Naive thymus-derived CD8-positive, alpha-beta T cell (primary cell): ENCODE measurements at regions not wholly inside any gene's neighbourhood (a gene's known extent, or its start where the extent isn't known, plus 50 kb on each side); places are given as distances from the start of the nearest gene placed in this dataset.

Experiments used
- ATAC-seq, 2 donors: fragments of 150-1000 bp; cut with Tn5 transposase in 1 of 2; sonication (Bioruptor Pico), chemical (Tn5 transposase) in 1 of 2; 1 replicate in 1 of 2; 2 replicates in 1 of 2; pipeline ENCODE4 v1.10.0; 2021; ENCODE audit warnings: mild to moderate bottlenecking in 2 of 2, moderate library complexity in 2 of 2
- POLR2A ChIA-PET: fragments of 350-600 bp; sonication (Branson Sonifier 250); formaldehyde crosslinking; loops from one replicate; lab custom pipeline; 2021; ENCODE audit warnings: antibody characterized with exemption; lab: Charles Lee
- DNase-seq, 10 donors: peaks; one replicate each; pipeline versions ENCODE4 v3.0.0 to v3.0.0-alpha.2; 2020 to 2022
- H3K27ac Mint-ChIP-seq, 10 donors: one replicate each; pipeline ENCODE4 v1.8.0; 2020 to 2022; ENCODE audit warnings: mild to moderate bottlenecking in 10 of 10, mixed read lengths in 10 of 10, moderate library complexity in 4 of 10, inconsistent platforms in 1 of 10
- H3K27me3 Mint-ChIP-seq, 5 donors: one replicate each; pipeline ENCODE4 v1.8.0; 2021 to 2022; ENCODE audit warnings: mixed read lengths in 5 of 5
- H3K36me3 Mint-ChIP-seq, 3 donors: one replicate each; pipeline ENCODE4 v1.8.0; 2020 to 2022; ENCODE audit warnings: mixed read lengths in 3 of 3, mild to moderate bottlenecking in 2 of 3, inconsistent platforms in 1 of 3
- H3K4me1 Mint-ChIP-seq, 4 donors: one replicate each; pipeline ENCODE4 v1.8.0; 2021 to 2022; ENCODE audit warnings: mixed read lengths in 4 of 4
- H3K4me3 Mint-ChIP-seq, 10 donors: one replicate each; pipeline ENCODE4 v1.8.0; 2020 to 2022; ENCODE audit warnings: mild to moderate bottlenecking in 10 of 10, mixed read lengths in 10 of 10, moderate library complexity in 6 of 10, inconsistent platforms in 1 of 10
- H3K9me3 Mint-ChIP-seq, 9 donors: one replicate each; pipeline ENCODE4 v1.8.0; 2020 to 2022; ENCODE audit warnings: mixed read lengths in 9 of 9, mild to moderate bottlenecking in 3 of 9, inconsistent platforms in 1 of 9, moderate library complexity in 1 of 9

DNA sequence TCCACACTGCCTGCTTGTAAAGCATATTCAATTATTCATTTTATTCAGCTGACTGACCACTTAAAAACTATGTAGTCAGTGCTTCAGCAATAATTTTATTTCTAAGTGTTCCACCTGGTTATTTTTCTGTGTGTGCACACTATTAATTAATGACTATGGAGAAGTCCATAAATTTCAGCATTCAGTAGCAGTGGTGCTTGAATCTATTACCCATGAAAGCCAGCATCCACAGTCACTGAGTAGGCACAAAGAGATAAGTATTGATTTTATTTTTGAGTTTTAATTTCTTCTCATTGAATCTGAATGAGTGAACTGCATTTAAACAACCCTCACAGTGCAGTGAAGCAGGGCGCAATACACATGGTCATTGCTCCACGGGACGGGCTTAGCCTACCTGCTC lies 643.1 kb downstream of the GALC start:
- H3K4me1 Mint-ChIP-seq = no peaks in the 10 kb centered on the region
- no peak for DNase-seq
- no peak for ATAC-seq
- H3K9me3 Mint-ChIP-seq = peaks cover 0 to 21% (median 8%) of the 10 kb centered on the region in 9 donors
- no peaks in the 10 kb centered on the region for H3K27me3 Mint-ChIP-seq
- POLR2A ChIA-PET = no interaction called here
- no peaks in the 10 kb centered on the region for H3K36me3 Mint-ChIP-seq
- H3K27ac Mint-ChIP-seq = no peak overlapping the region
- no peak overlapping the region for H3K4me3 Mint-ChIP-seq

DNA sequence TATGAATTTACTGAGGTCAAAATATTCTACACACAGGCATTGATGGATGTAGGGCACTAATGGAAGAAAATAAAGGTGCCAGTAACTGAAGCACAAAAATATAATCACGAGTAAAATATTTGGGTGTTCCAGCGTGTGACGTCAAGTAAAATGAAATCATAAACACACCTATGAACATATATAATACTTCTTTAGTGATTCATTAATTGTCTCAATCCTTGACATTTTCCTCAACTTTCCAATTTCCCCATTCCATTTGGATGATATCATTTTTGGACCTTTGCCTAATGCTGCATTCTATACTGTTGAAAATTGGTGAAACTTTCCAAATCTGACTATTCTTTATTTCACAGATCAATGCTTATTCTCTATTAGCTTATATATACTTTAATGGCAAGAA lies 649.3 kb downstream of the GALC start:
- Mint-ChIP-seq H3K4me3 (no peak overlapping the region), H3K36me3 (no peaks in the 10 kb centered on the region), H3K27me3 (no peaks in the 10 kb centered on the region), H3K9me3 (peaks cover 0 to 27% (median 5%) of the 10 kb centered on the region in 9 donors), H3K27ac (no peak overlapping the region), H3K4me1 (no peaks in the 10 kb centered on the region)
- no peak for ATAC-seq
- POLR2A ChIA-PET = no interaction called here
- DNase-seq = no peak

DNA sequence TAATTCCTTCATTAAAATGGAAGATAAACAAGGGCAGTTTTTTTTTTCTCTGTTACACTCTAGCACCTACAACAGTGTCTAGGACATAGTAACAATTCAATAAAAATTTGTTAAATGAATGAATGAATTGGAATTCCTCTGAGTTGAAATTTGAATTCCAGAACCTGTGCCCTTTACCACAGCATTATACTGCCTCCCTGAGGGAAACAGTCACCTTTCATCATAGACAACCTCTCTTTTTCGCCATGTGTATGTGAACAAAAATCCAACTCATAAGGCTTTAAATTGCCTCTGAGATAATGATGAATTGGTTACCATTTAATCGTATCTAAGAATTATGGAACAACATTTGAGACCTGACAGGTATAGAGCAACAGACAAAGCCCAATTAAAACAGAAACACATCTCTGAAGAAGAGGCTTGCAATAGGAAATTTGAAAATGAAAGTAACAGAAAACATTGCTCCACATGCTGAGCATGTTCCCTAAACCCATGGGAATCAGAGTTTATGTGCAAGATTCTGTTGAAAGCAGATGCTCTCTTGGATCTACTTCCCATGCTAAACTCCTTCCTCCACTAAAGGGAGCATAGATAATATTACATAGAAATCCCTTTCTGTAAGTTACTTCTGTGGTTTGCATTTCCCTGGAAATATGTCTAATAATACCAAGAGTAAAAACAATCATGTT lies 657.8 kb downstream of the GALC start:
- H3K27ac Mint-ChIP-seq = no peak overlapping the region
- H3K36me3 Mint-ChIP-seq = no peaks in the 10 kb centered on the region
- H3K27me3 Mint-ChIP-seq = no peaks in the 10 kb centered on the region
- DNase-seq = no peak
- H3K9me3 Mint-ChIP-seq = peaks cover 0 to 19% (median 3%) of the 10 kb centered on the region in 9 donors
- no peak for ATAC-seq
- POLR2A ChIA-PET = no interaction called here
- H3K4me1 Mint-ChIP-seq = no peaks in the 10 kb centered on the region
- no peak overlapping the region for H3K4me3 Mint-ChIP-seq

DNA sequence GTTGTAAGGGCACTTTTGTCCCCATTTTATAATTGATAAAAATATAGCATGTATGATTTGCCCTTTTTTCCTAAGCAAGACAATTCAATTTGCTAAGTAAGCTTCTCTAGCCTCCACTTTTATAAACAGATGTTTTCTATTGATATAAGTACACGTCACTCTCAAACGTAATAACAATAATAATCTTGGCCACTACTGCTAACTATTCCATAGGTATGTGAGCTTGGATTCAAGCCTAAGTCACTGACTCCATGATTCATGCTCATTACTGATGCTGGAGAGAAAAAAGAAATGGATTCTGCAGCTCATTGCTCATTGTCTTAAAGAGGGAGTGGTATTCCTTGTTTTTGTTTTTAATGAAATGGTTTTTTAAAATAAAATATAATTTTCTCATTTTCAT lies 661.0 kb downstream of the GALC start:
- Mint-ChIP-seq H3K27me3 (no peaks in the 10 kb centered on the region), H3K4me3 (no peak overlapping the region), H3K4me1 (no peaks in the 10 kb centered on the region), H3K36me3 (no peaks in the 10 kb centered on the region), H3K9me3 (peaks cover 0 to 19% (median 0%) of the 10 kb centered on the region in 9 donors), H3K27ac (no peak overlapping the region)
- no peak for DNase-seq
- ATAC-seq = no peak
- POLR2A ChIA-PET = no interaction called here

DNA sequence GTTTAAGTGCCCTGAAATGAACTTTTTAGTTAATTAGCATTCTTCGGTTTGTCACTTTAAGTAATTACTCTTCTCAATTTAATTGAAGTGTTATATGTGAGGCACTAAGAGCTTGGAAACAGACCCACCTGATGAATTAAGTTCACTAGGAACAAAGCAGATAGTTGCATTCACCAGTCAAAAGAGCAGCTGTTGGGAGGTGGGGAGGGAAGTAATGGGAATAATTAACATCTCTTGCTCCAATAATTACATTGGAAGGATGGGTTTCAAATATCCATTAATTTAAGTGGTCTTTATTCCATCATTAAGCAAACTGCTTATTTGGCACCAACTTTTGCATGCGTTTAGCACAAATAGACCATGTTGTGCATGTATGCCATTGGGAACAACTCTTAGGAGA lies 667.2 kb downstream of the GALC start:
- H3K4me3 Mint-ChIP-seq = no peak overlapping the region
- ATAC-seq (no peak), DNase-seq (no peak)
- H3K27ac Mint-ChIP-seq = no peak overlapping the region
- H3K27me3 Mint-ChIP-seq = no peaks in the 10 kb centered on the region
- POLR2A ChIA-PET = no interaction called here
- H3K4me1 Mint-ChIP-seq = no peaks in the 10 kb centered on the region
- H3K9me3 Mint-ChIP-seq = peaks cover 0 to 19% (median 6%) of the 10 kb centered on the region in 9 donors
- no peaks in the 10 kb centered on the region for H3K36me3 Mint-ChIP-seq

DNA sequence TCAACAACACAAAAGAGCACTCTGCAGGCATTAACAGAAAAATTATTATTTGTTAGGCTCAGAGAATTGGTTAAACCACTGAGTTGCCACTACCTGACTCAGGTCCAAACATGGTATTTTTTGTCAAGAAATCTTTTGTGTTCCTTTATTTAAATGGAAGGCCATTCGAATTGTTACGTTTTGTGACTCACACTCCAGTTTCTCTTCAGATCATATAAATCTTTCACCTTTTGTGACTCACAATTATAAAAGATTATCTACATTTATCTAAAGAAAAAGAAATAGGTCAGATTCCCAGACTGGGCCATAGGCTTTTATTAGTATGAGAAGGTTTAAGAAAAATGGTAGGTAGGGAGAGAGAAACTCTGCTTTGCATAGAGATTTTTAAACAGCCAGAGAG lies 669.8 kb downstream of the GALC start:
- ATAC-seq (no peak), DNase-seq (no peak)
- H3K9me3 Mint-ChIP-seq = peaks cover 0 to 26% (median 6%) of the 10 kb centered on the region in 9 donors
- no peaks in the 10 kb centered on the region for H3K36me3 Mint-ChIP-seq
- POLR2A ChIA-PET = no interaction called here
- H3K4me3 Mint-ChIP-seq = no peak overlapping the region
- H3K4me1 Mint-ChIP-seq = no peaks in the 10 kb centered on the region
- H3K27ac Mint-ChIP-seq = no peak overlapping the region
- no peaks in the 10 kb centered on the region for H3K27me3 Mint-ChIP-seq

DNA sequence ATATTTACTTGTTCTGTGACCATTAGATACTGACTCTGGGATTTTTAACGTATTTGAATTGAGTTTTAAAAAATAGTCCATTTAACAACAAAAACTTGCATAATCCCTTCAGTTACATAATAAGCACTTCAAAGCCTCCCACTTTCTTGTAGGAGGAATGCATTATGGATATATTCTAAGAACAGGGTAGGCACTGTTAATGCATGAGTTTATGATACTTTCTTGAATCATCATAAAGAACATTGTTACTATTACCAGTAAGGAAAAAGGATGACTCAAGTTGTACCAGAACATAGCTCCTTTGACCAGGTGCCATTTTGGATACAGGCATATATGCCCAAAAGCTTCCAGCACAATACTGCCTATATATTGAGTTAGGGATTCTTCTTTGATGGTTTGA lies 671.4 kb downstream of the GALC start:
- no peaks in the 10 kb centered on the region for H3K4me1 Mint-ChIP-seq
- H3K9me3 Mint-ChIP-seq = peaks cover 0 to 24% (median 13%) of the 10 kb centered on the region in 9 donors
- POLR2A ChIA-PET = no interaction called here

DNA sequence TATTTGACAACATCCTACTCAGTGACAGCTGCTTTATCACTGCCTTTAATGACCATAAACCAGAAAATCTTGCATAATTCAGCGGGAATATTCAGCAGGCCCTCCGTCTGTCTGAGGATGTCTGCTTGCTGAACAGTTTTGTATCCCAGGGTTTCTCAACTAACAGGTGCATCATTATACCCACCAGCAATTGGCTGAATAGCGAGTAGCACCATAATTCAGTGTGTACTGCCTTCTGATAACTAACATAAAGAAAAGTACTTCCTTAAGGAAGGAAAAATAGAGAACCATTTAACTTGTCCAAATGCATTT lies 680.1 kb downstream of the GALC start:
- H3K4me3 Mint-ChIP-seq = no peak overlapping the region
- H3K27me3 Mint-ChIP-seq = no peaks in the 10 kb centered on the region
- POLR2A ChIA-PET = no interaction called here
- H3K4me1 Mint-ChIP-seq = no peaks in the 10 kb centered on the region
- DNase-seq (no peak), ATAC-seq (no peak)
- peaks cover 0 to 40% (median 9%) of the 10 kb centered on the region in 9 donors for H3K9me3 Mint-ChIP-seq
- H3K36me3 Mint-ChIP-seq = no peaks in the 10 kb centered on the region
- no peak overlapping the region for H3K27ac Mint-ChIP-seq

More for the DNA sequence above, 671.4 kb downstream of the GALC start:
- no peak for ATAC-seq
- no peak overlapping the region for H3K4me3 Mint-ChIP-seq
- no peak overlapping the region for H3K27ac Mint-ChIP-seq
- H3K36me3 Mint-ChIP-seq = no peaks in the 10 kb centered on the region
- no peaks in the 10 kb centered on the region for H3K27me3 Mint-ChIP-seq
- no peak for DNase-seq

DNA sequence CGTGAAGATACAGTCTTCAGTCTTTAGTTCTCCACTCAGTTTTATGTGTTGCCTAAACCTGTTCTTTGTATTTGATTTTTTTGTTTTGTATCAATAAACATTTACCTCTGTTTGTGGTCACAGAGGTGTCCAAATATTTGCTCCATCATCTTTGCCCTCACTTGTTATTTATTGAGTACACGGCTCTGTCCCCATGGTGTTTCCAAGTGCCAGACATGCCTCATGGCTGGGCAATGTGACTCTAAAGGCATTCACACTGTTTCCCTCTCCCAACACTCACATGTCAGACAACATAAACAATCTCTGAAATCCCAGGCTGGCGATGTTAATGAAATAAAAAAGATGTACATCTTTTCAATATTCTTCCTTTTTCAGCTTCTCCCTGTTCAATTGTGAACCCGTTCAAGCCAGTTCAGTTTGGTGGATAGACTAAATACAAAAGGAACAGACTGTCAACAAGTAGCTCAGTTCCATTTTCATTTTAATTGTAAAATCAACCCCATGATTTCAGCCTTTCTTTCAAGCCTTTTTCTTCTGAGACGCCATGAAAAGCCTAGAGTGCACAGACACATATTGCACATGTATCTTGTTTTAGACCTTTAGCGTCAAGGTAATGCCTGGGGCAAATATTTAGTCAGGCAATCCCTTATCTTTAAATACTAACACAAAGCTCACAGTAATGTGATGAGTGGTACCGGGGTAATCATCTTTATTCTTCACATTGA lies 680.7 kb downstream of the GALC start:
- H3K9me3 Mint-ChIP-seq = peaks cover 0 to 40% (median 7%) of the 10 kb centered on the region in 9 donors
- ATAC-seq (no peak), DNase-seq (no peak)
- H3K36me3 Mint-ChIP-seq = no peaks in the 10 kb centered on the region
- H3K4me1 Mint-ChIP-seq = no peaks in the 10 kb centered on the region
- no peaks in the 10 kb centered on the region for H3K27me3 Mint-ChIP-seq
- H3K27ac Mint-ChIP-seq = no peak overlapping the region
- H3K4me3 Mint-ChIP-seq = no peak overlapping the region
- POLR2A ChIA-PET = no interaction called here

DNA sequence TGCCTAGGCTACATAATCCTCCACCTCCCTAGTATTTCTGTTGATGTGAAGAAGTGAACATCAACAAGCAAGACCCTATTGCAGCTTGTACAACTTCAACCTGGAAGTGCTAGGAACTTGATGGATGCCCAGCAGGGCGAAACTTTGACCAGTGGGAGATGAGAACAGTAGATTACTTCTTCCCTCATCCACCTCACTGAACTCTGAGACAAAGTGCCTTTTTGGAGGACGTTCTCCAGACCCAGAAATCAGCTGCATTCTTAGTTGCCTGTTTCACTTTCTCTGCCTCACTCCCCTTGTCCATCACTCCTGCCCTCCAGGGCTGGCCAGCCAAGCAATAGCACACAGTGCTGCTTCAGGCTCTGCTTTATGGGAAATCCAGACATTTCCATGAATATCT lies 683.4 kb downstream of the GALC start:
- DNase-seq (no peak), ATAC-seq (no peak)
- Mint-ChIP-seq H3K4me3 (no peak overlapping the region), H3K36me3 (no peaks in the 10 kb centered on the region), H3K9me3 (peaks cover 2 to 40% (median 5%) of the 10 kb centered on the region in 9 donors), H3K27me3 (no peaks in the 10 kb centered on the region), H3K27ac (no peak overlapping the region), H3K4me1 (no peaks in the 10 kb centered on the region)
- POLR2A ChIA-PET = no interaction called here

DNA sequence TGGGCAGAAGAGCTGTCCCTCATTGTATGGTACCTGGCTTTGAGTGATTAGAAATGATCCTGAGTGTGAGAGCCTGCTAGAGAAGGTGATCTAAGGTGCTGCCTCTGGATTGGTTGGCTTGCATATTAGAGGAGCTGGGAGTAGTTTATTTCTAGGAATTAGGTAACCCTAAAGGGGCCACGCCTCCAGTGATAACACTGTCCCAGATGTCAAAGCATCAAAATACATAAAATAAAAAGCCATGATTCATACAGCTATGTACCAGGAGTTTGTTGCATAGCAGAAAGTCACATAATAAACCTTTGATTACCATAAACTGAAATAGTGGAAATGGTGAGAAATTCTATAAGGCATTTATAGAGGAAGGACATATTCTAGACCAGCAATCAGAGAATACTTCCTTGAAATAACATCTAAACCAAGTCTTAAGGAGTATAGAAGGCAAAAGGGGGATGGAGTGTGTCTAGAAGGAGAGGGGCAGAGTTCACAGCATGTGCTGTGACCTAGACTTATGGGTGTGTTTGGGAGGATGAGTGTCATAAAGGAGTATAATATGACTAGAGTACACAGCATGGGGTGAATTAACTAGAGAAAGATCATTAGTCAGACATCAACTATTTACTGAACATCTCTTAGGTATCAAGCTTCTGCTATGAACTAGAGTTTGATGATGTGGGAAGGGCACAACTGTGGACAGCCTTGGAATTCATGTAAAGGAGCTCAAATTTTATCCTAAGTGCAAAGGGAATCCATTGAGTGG lies 686.4 kb downstream of the GALC start:
- H3K4me3 Mint-ChIP-seq = no peak overlapping the region
- H3K36me3 Mint-ChIP-seq = no peaks in the 10 kb centered on the region
- ATAC-seq (no peak), DNase-seq (no peak)
- peaks cover under 1 to 27% (median 6%) of the 10 kb centered on the region in 9 donors for H3K9me3 Mint-ChIP-seq
- no peaks in the 10 kb centered on the region for H3K4me1 Mint-ChIP-seq
- H3K27ac Mint-ChIP-seq = no peak overlapping the region
- peaks cover 0 to under 1% (median 0%) of the 10 kb centered on the region in 5 donors for H3K27me3 Mint-ChIP-seq
- POLR2A ChIA-PET = no interaction called here

DNA sequence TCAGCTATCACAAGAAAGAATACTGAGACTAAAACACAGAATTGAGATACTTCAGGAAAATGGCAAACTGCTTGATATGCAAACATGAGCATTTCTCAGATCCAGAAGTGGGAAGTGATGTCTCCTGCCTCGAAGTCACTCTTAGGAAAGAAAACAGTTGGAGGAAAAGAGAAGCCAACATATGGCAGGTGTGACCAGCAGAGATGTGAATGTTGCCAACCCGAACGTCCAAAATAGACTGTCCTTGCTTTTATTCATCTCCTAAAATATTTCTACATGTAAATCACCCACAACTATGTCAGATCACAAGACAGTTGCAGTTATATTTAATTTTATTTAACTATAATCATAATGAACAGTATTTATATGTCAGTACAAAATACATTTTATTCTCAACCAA lies 687.6 kb downstream of the GALC start:
- H3K9me3 Mint-ChIP-seq = peaks cover 1 to 33% (median 5%) of the 10 kb centered on the region in 9 donors
- ATAC-seq (no peak), DNase-seq (no peak)
- no peaks in the 10 kb centered on the region for H3K4me1 Mint-ChIP-seq
- H3K27ac Mint-ChIP-seq = no peak overlapping the region
- H3K27me3 Mint-ChIP-seq = peaks cover 0 to 1% (median 0%) of the 10 kb centered on the region in 5 donors
- POLR2A ChIA-PET = no interaction called here
- H3K4me3 Mint-ChIP-seq = no peak overlapping the region
- no peaks in the 10 kb centered on the region for H3K36me3 Mint-ChIP-seq

DNA sequence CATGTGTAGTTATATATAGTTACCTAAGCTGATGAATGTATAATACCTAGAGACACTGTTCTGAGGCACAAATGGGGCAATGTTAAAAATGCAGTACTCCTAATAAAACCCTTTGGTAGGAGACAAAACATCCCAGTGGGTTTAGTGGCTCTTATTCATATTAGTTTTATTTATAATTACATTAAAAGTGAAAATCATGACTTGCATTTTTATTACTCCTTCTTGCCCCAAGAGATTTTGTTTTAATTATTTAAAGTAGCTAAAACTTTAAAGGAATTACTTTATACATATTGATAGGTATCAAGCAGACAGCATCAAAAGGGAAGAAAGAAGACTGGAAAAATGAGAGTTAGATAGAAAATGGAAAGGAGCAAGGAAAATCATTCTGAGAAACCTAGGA lies 688.6 kb downstream of the GALC start:
- no peak overlapping the region for H3K4me3 Mint-ChIP-seq
- DNase-seq = no peak
- H3K9me3 Mint-ChIP-seq = peaks cover 1 to 28% (median 5%) of the 10 kb centered on the region in 9 donors
- H3K27ac Mint-ChIP-seq = no peak overlapping the region
- ATAC-seq = no peak
- no peaks in the 10 kb centered on the region for H3K4me1 Mint-ChIP-seq
- H3K27me3 Mint-ChIP-seq = peaks cover 0 to 1% (median 0%) of the 10 kb centered on the region in 5 donors
- no peaks in the 10 kb centered on the region for H3K36me3 Mint-ChIP-seq
- POLR2A ChIA-PET = no interaction called here
